ENCODE measurements at regions not wholly inside any gene's neighbourhood (a gene's known extent, or its start where the extent isn't known, plus 50 kb on each side); places are given as distances from the start of the nearest gene placed in this dataset.

- DNase-seq: peak; percentile 63
These were observed 671.7 kb downstream of the CDH11 start for GRCh38 chr16:64450177-64450576.

- no peak for DNase-seq
These were observed 672.4 kb downstream of the CDH11 start for GRCh38 chr16:64449506-64449905.

GRCh38 chr16:64445649-64446048 lies 676.2 kb downstream of the CDH11 start:
- no peak for DNase-seq

DNA sequence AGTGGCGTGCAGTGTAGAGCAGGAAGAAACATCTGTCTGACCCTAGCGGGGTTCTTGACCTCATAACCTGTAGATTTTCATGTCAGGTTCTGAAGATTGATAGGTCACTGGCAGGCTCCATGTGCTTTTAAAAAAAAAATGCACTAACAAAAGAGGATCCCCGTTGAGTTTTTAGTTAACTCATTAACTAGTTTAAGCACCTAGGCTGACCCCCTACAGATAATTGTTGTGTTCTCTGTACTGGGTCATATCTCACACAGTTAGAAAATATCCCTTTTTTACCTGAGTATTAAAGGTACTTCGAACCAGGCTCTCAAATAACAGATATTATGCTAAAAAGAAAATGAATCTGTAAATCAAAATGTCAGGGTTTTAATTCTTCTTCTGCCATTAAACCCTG lies 676.6 kb downstream of the CDH11 start:
- DNase-seq: no peak

- DNase-seq: peak; percentile 95
These were observed 681.4 kb downstream of the CDH11 start for GRCh38 chr16:64440421-64440831.

- DNase-seq: peak; percentile 4
These were observed 681.9 kb downstream of the CDH11 start for GRCh38 chr16:64440005-64440404.

DNA sequence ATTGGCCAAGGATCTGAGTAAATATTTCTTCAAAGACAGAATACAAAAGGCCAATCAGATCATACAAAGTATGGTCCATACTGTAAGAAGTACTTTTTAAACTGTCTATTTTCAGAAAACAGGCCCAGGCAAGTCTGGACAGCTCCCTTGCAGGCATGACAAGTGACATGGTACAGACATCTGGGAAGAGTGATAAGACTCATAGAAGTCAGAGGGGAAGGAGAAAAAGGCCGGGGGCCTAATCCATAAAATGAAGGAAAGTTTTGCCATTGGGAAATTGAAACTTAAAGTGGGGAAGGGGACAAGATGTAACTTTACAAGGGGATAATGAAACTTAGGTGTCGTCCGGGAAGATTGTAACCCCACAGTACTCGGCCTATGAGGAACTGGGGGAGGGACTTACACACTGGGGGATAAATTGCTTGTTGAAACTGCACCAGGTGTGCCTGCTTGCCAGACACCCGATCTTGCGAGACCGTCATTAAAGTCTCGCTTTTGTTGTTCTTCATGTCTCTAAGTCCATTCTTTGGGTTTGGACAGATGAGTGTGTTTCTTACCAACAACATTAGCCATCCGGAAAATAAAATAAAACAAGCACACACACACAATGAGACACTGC lies 684.0 kb downstream of the CDH11 start:
- no peak for DNase-seq

GRCh38 chr16:64434526-64435069 lies 687.3 kb downstream of the CDH11 start:
- no peak for DNase-seq

- DNase-seq: peak; percentile 84
These were observed 693.3 kb downstream of the CDH11 start for GRCh38 chr16:64428463-64429113.

DNA sequence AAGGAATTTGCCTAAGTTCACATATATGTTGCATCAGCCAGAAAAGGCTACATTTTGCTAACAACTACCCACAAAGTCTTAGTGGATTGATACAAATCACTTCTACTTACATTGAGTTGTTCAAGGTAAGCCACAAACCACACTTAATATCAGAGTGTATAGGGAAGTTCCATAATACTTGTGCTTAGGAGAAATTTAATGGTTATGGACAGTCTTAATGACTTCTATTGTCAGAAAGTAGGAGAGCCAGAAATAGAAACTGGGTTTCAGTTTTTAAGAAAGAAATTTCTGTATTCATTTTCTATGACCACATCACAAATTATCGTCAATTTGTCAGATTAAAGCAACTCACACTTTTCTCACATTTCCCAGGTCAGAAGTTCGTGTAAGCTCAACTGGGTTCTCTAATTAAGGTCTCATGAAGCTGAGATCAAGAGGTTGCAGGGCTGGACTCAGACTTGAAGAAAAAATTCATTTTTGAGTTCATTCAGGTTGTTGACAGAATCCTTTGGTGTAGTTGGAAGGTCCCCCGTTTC lies 695.7 kb downstream of the CDH11 start:
- no peak for DNase-seq

DNA sequence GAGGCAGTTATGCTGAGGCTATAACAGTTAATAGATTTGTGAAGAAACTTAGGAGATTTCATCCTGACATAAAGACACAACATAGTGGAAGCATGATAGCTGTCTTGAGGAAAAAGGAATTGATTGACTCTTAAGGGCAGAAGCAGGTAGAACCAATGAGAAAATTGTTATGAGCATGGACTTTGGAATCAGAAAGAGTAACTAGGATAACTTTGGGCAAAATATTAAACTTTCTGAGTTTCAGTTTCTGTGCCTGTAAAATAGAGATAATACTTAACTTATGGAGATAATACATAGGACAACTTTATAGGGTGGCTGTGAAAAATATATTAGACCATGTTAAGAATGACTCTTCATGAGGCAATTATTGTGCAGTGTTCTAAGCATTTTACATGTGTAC lies 696.5 kb downstream of the CDH11 start:
- DNase-seq: no peak

- no peak for DNase-seq
These were observed 699.6 kb downstream of the CDH11 start for GRCh38 chr16:64422259-64422658.

DNA sequence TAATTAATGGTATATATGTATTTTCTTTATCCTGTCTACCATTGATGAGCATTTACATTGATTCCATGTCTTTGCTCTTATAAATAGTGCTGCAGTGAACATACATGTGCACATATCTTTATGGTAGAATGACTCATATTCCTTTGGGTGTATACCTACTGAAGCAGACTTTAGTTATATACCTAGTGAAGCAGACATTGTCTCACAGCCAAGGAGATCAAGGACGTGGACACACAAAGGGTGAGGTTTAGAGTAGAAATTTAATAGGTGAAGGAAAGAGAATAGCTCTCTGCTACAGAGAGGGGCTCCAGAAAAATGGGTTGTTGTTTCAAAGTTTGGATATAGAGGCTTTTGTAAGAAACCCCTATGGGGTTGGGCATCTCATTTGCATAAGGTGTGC lies 700.3 kb downstream of the CDH11 start:
- DNase-seq: no peak

DNA sequence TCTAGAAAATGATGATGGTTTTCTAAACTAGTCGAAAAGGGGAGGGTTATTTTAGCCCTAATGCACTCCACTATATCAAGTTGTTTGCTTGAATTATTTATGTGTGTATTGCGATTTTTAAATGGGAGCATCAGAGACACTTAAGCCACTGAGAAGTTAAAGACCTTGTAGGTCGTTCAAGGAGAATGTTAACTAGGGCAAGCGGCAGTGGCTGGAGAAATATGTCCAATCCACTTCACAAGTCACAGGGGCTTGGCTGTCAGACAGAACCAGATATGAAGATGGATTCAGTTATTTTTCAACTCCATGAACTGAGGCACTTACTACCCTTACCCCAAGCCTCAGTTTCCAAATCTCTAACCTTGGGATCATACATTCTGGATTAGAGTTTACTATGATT lies 702.0 kb downstream of the CDH11 start:
- no peak for DNase-seq

- peak; percentile 58 for DNase-seq
These were observed 704.1 kb downstream of the CDH11 start for GRCh38 chr16:64417711-64418227.

- DNase-seq: peak; percentile 65
These were observed 705.5 kb downstream of the CDH11 start for GRCh38 chr16:64416216-64417005.

DNA sequence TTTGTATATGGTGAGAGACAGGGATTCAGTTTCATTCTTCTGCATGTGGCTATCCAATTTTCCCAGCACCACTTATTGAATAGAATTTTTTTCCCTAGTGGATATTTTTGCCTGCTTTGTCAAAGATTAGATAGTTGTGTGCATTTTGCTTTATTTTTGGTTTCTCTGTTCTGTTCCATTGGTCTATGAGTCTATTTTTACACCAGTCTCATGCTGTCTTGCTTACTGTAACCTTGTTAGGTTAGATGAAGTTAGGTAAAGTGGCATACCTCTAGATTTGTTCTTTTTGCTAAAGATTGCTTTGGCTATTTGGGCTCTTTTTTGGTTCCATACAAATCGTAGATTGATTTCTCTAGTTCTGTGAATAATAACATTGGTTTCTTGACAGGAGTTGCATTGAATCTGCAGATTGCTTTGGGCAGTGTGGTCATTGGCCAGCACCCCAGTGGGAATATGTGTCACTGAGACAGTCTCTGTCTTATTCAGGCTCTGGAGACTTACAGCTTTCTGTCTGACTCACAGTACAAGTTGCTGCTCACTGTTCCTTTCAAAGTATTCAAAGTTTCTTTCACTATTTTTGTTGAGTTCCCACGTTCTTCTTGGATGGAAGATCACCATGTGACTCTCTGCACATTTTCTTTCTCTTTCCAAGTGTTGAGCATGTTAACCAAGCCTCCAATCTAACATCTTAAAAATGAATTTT lies 709.1 kb downstream of the CDH11 start:
- DNase-seq: peak; percentile 52

GRCh38 chr16:64410306-64410705 lies 711.6 kb downstream of the CDH11 start:
- no peak for DNase-seq

DNA sequence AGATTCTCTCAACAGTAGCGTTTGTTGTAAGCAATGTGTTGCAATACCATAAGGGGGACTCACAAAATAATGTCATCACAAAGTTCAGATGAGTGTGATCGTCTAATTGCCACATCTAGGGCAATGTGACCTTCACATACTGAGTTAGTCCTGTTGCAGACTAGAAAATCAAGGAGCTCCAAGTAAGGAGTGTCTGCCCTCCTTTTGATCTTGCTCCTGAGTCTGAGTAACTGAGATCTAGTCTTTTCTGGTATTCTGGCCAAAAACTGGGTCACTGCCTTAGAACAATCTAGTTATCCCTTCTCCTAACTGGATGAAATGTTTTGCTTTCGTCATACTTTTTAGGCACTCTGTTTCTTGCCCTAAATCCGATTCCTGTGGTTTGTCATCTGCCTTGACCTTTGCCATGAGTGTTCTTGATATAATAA lies 712.1 kb downstream of the CDH11 start:
- no peak for DNase-seq

- no peak for DNase-seq
These were observed 713.2 kb downstream of the CDH11 start for GRCh38 chr16:64408699-64409098.

DNA sequence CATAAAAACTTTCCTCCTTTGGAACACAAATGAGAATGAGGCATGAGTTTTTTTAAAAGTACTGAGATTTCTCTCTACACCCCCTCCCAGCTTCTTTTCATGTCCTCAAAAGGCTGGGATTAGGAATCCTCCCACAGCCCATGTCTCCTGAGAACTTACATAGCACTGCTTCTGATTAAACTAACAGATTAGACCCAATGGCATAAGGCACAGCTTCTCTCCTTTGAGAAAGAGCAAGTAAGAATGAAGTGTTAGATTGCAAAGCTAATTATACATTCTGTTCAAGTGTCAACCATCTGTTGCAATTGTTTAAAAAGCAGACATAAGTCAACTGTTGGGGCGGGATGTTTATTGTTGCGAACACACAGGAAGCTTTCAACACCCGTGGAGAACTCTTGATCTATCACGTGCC lies 715.1 kb downstream of the CDH11 start:
- DNase-seq: no peak

GRCh38 chr16:64403352-64403751 lies 718.5 kb downstream of the CDH11 start:
- DNase-seq: no peak

DNA sequence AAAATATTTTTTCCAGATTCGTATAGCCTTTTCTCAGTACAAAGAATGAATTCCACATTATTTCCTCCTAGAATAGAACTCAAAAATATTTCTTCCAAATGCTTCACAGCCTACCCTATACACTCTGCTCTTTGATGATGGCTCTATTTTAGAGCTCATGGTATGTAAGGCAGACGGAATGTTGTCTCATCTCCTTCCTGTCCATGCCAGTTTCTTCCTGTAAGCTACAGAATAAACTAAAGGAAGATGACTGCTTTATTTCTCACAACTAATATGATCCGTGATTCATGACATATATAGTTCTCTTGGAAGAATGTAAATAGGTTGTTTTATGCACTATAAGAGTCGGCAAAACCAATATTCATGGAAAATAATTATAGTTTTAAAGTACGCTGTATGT lies 723.1 kb downstream of the CDH11 start:
- DNase-seq: peak; percentile 18
